DOHH2 (cell line): ENCODE measurements at regions not wholly inside any gene's neighbourhood (a gene's known extent, or its start where the extent isn't known, plus 50 kb on each side); places are given as distances from the start of the nearest gene placed in this dataset.

Source experiments
- EZH2phosphoT487 ChIP-seq: fragments of 200-600 bp; sonication (generic); IDR thresholded peaks from 2 replicates; pipeline ENCODE4 v1.6.1; 2017; ENCODE audit warnings: borderline replicate concordance, mild to moderate bottlenecking, antibody characterized with exemption, low read length, moderate library complexity, mixed read lengths
- TF ChIP-seq, protein P1 (sequence below): fragments of 200-600 bp; sonication (generic); IDR thresholded peaks from one replicate; pipeline ENCODE4 v1.5.1; 2014; ENCODE audit warnings: antibody characterized with exemption, mild to moderate bottlenecking, low read depth, low read length; ENCODE audit not compliant: poor library complexity, severe bottlenecking

GRCh38 chr3:36114353-36114752 lies 266.0 kb upstream of the STAC start:
- TF ChIP-seq, protein P1, sequence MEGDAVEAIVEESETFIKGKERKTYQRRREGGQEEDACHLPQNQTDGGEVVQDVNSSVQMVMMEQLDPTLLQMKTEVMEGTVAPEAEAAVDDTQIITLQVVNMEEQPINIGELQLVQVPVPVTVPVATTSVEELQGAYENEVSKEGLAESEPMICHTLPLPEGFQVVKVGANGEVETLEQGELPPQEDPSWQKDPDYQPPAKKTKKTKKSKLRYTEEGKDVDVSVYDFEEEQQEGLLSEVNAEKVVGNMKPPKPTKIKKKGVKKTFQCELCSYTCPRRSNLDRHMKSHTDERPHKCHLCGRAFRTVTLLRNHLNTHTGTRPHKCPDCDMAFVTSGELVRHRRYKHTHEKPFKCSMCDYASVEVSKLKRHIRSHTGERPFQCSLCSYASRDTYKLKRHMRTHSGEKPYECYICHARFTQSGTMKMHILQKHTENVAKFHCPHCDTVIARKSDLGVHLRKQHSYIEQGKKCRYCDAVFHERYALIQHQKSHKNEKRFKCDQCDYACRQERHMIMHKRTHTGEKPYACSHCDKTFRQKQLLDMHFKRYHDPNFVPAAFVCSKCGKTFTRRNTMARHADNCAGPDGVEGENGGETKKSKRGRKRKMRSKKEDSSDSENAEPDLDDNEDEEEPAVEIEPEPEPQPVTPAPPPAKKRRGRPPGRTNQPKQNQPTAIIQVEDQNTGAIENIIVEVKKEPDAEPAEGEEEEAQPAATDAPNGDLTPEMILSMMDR, result no peak
- TF ChIP-seq EZH2phosphoT487, result no peak
